CD4-positive, alpha-beta T cell (primary cell): ENCODE measurements at regions not wholly inside any gene's neighbourhood (a gene's known extent, or its start where the extent isn't known, plus 50 kb on each side); places are given as distances from the start of the nearest gene placed in this dataset.

Experiments used
- ATAC-seq: fragments of 200-7000 bp; cut with Tn5 transposase; one replicate; pipeline ENCODE4 v1.10.0; 2022; ENCODE audit warnings: mild to moderate bottlenecking; ENCODE audit not compliant: poor library complexity
- CTCF ChIA-PET: fragments of 350-600 bp; sonication (Branson Sonifier 250); formaldehyde crosslinking; loops from one replicate; lab custom pipeline; 2021; ENCODE audit warnings: antibody characterized with exemption, inconsistent platforms; lab: Charles Lee
- POLR2A ChIA-PET: fragments of 350-600 bp; sonication (Branson Sonifier 250); formaldehyde crosslinking; loops from one replicate; lab custom pipeline; 2021; ENCODE audit warnings: antibody characterized with exemption, inconsistent platforms; lab: Charles Lee
- DNase-seq, 14 experiments: peaks; one replicate each; pipeline ENCODE4 v3.0.0-alpha.2; 2013 to 2020; ENCODE audit warnings: mixed read lengths in 2 of 14
- H3K27ac ChIP-seq, 2 donors: one replicate each; pipeline versions ENCODE4 v1.5.1 to v1.7.0; 2013; ENCODE audit warnings: low read length in 2 of 2, low read depth in 1 of 2, mild to moderate bottlenecking in 1 of 2
- H3K27me3 ChIP-seq, 2 experiments: 1 replicate in 1 of 2; 2 replicates in 1 of 2; pipeline versions ENCODE4 v1.6.1 to v1.7.0; 2013; ENCODE audit warnings: low read length in 2 of 2, control low read depth in 1 of 2, mild to moderate bottlenecking in 1 of 2, moderate library complexity in 1 of 2; ENCODE audit not compliant: insufficient read depth in 2 of 2, control insufficient read depth in 1 of 2
- H3K36me3 ChIP-seq: one replicate; pipeline ENCODE4 v1.6.1; 2013; ENCODE audit warnings: low read length, control low read depth; ENCODE audit not compliant: insufficient read depth
- H3K4me1 ChIP-seq: one replicate; pipeline ENCODE4 v1.6.1; 2013; ENCODE audit warnings: low read length, control low read depth; ENCODE audit not compliant: insufficient read depth
- H3K4me3 ChIP-seq: one replicate; pipeline ENCODE4 v1.5.1; 2013; ENCODE audit warnings: mild to moderate bottlenecking, low read length, moderate library complexity
- H3K9me3 ChIP-seq, 2 experiments: 1 replicate in 1 of 2; 2 replicates in 1 of 2; pipeline versions ENCODE4 v1.6.1 to v1.7.0; 2013; ENCODE audit warnings: low read length in 2 of 2, mild to moderate bottlenecking in 2 of 2, control low read depth in 1 of 2, moderate library complexity in 1 of 2; ENCODE audit not compliant: control insufficient read depth in 1 of 2, insufficient read depth in 1 of 2
- H3K27ac Mint-ChIP-seq: one replicate; pipeline ENCODE4 v1.8.0; 2020; ENCODE audit warnings: mixed read lengths
- H3K27me3 Mint-ChIP-seq: one replicate; pipeline ENCODE4 v1.8.0; 2021; ENCODE audit warnings: mixed read lengths
- H3K36me3 Mint-ChIP-seq: one replicate; pipeline ENCODE4 v1.8.0; 2021; ENCODE audit warnings: low read depth, mixed read lengths
- H3K4me1 Mint-ChIP-seq: one replicate; pipeline ENCODE4 v1.8.0; 2021; ENCODE audit warnings: low read depth, mixed read lengths
- H3K4me3 Mint-ChIP-seq: one replicate; pipeline ENCODE4 v1.8.0; 2020; ENCODE audit warnings: mild to moderate bottlenecking, mixed read lengths
- H3K9me3 Mint-ChIP-seq: one replicate; pipeline ENCODE4 v1.8.0; 2020; ENCODE audit warnings: mixed read lengths
- CTCF ChIP-seq: fragments of 200-600 bp; IDR thresholded peaks from one replicate; pipeline ENCODE4 v1.8.0; 2022; ENCODE audit warnings: antibody characterized with exemption, mild to moderate bottlenecking
- intact Hi-C, 2 experiments: fragments of 100-400 bp; cut with DNase I in 1 of 2; cut with micrococcal nuclease in 1 of 2; formaldehyde crosslinking; loops; one replicate each; pipeline versions ENCODE4 v1.15.1 to v1.9.0; 2023 to 2025; cut with DNase I, micrococcal nuclease

DNA sequence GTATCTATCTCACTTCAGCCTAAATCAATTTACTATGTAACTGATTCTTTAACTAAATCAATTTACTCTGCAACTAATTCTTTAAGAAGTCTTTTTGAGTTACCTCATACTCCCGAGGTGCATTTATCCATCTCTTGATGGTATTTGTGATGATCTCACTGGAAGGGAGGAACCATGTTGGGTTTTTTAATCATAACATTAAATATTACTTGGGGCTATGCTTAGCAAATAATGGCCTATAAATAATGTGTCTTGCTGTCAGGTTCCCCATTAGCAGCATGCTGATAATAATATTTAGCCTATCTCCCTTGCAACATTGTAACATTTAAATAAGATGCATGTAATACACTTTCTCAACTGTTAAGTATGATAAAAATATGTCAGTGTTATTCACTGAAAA lies 411.3 kb downstream of the SLITRK1 start:
- no peaks in the 10 kb centered on the region for H3K36me3 ChIP-seq
- CTCF ChIA-PET: no interaction called here
- Mint-ChIP-seq H3K9me3 (peaks cover 7% of the 10 kb centered on the region), H3K36me3 (no peaks in the 10 kb centered on the region), H3K27me3 (no peaks in the 10 kb centered on the region), H3K4me3 (no peak overlapping the region), H3K4me1 (no peaks in the 10 kb centered on the region), H3K27ac (no peak overlapping the region)
- no peak for TF ChIP-seq CTCF
- no peaks in the 10 kb centered on the region for H3K27me3 ChIP-seq
- ATAC-seq: no peak
- H3K4me1 ChIP-seq: no peaks in the 10 kb centered on the region
- POLR2A ChIA-PET: no interaction called here
- intact Hi-C loops: no loop called here
- no peak for DNase-seq
- H3K9me3 ChIP-seq: no peaks in the 10 kb centered on the region
- H3K4me3 ChIP-seq: no peak overlapping the region
- H3K27ac ChIP-seq: no peak overlapping the region

DNA sequence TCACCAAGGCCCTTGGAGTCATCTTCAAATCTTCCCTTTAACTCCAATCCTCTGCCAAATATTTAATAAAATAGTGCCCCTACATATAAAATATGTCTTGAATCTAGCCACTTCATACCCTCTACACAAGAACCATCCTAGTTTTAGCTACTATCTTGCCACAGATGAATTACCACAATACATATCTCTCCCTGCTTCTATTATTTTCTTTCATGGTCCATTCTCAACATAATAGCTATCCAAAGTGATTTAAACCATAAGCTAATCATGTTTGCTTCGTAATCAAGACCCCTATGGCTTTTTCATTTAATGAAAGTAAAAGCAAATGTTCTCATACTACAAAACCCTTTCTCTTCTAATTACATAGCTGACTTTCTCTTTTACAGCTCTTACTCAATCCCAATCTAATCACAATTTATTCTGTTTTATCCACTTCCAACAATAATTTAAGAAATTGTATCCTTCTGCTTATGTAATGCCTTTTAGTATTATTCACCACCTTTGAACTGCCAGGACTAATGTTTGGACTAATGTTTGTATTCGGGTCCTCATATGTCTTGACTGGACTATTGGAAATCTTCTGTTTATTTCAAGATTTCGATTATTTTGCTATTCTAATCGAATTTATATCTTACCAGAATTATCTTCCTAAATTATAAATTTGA lies 412.0 kb downstream of the SLITRK1 start:
- H3K4me3 Mint-ChIP-seq: no peak overlapping the region
- Histone ChIP-seq H3K9me3 (no peaks in the 10 kb centered on the region), H3K36me3 (no peaks in the 10 kb centered on the region), H3K27ac (no peak overlapping the region), H3K4me1 (no peaks in the 10 kb centered on the region), H3K27me3 (no peaks in the 10 kb centered on the region), H3K4me3 (no peak overlapping the region)
- H3K36me3 Mint-ChIP-seq: no peaks in the 10 kb centered on the region
- ChIA-PET CTCF (no interaction called here), POLR2A (no interaction called here)
- H3K27ac Mint-ChIP-seq: no peak overlapping the region
- peaks cover 7% of the 10 kb centered on the region for H3K9me3 Mint-ChIP-seq
- no peak for ATAC-seq
- no peaks in the 10 kb centered on the region for H3K4me1 Mint-ChIP-seq
- intact Hi-C loops: no loop called here
- TF ChIP-seq CTCF: no peak
- H3K27me3 Mint-ChIP-seq: no peaks in the 10 kb centered on the region
- DNase-seq: no peak

- POLR2A ChIA-PET: no interaction called here
- CTCF ChIA-PET: no interaction called here
- Mint-ChIP-seq H3K27me3 (no peaks in the 10 kb centered on the region), H3K36me3 (no peaks in the 10 kb centered on the region), H3K4me3 (no peak overlapping the region), H3K9me3 (no peaks in the 10 kb centered on the region), H3K4me1 (no peaks in the 10 kb centered on the region), H3K27ac (no peak overlapping the region)
- H3K27me3 ChIP-seq: no peaks in the 10 kb centered on the region
- no peak overlapping the region for H3K4me3 ChIP-seq
- H3K36me3 ChIP-seq: no peaks in the 10 kb centered on the region
- TF ChIP-seq CTCF: no peak
- DNase-seq (peak in 1 of 14 experiments; percentile 2), ATAC-seq (no peak)
- intact Hi-C loops: no loop called here
- no peaks in the 10 kb centered on the region for H3K4me1 ChIP-seq
- H3K9me3 ChIP-seq: peaks cover 0 to 19% of the 10 kb centered on the region in 2 experiments
- H3K27ac ChIP-seq: no peak overlapping the region
Measured at GRCh38 chr13:83453723-83454122, 428.6 kb downstream of the SLITRK1 start.
